Heart left ventricle (tissue), 13 donors: ENCODE measurements at regions not wholly inside any gene's neighbourhood (a gene's known extent, or its start where the extent isn't known, plus 50 kb on each side); places are given as distances from the start of the nearest gene placed in this dataset.

Experiments
- POLR2A ChIP-seq, 2 donors: fragments of 450-650 bp; IDR thresholded peaks; one replicate each; pipeline ENCODE4 v1.6.1; 2017; ENCODE audit warnings: antibody characterized with exemption in 2 of 2, mild to moderate bottlenecking in 2 of 2, moderate library complexity in 2 of 2
- TF ChIP-seq, protein P1 (sequence below), 12 donors: fragments of 200-600 bp; sonication (generic) in 4 of 12; IDR thresholded peaks; one replicate each; pipeline versions ENCODE4 v1.5.0 to v1.8.0; 2018 to 2022; ENCODE audit warnings: antibody characterized with exemption in 12 of 12, mild to moderate bottlenecking in 5 of 12
- donor health status: ischemic (EF 13 %, LVEDD 7.1; RV severe dilation, severe dysfunction).
- donor health status: DM: no; HTN: yes; CAD: no.
- donor health status: DM: no; HTN: no; CAD: no.
- donor health status: ischemic (EF 25% LVEDD 6.9; RV normal size, moderate dysfunction).
- donor health status: ischemic (EF 25% LVEDD 5.7; RV mildly dilated, moderate dysfunction).
- donor health status: ischemic (EF 35%, LVEDD 5.7; RV mildly dilated, moderate dysfunction).
- donor health status: nonischemic (EF 11% LVEDD 7.7; RV severe dilation, severe dysfunction).
- donor health status: DM: yes; HTN: yes; CAD: no.
- donor health status: PGD.
- donor health status: ischemic (EF 29% LVEDD 5.4; RV normal size, mild dysfunction).
- donor health status: nonischemic (EF 23%, LVEDD 6.1; RV moderate dilation, normal function).

DNA sequence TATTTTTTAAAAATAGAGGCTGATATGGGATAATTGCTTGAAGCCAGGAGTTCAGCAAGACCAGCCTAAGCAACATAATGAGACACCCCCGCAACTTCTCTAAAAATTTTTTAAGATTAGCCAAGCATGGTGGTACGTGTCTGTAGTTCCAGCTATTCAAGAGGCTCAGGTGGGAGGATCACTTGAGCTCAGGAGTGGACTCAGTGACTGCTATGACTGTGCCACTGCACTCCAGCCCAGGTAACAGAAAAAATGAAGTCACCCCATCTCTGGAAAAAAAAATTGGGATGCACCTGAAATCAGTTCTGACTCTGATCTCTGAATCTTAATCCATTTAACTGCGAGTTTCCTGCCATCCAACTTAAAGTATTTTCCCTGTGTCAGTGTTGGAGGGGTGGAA, 124.2 kb downstream of the MRPS6 start:
- TF ChIP-seq, protein P1, sequence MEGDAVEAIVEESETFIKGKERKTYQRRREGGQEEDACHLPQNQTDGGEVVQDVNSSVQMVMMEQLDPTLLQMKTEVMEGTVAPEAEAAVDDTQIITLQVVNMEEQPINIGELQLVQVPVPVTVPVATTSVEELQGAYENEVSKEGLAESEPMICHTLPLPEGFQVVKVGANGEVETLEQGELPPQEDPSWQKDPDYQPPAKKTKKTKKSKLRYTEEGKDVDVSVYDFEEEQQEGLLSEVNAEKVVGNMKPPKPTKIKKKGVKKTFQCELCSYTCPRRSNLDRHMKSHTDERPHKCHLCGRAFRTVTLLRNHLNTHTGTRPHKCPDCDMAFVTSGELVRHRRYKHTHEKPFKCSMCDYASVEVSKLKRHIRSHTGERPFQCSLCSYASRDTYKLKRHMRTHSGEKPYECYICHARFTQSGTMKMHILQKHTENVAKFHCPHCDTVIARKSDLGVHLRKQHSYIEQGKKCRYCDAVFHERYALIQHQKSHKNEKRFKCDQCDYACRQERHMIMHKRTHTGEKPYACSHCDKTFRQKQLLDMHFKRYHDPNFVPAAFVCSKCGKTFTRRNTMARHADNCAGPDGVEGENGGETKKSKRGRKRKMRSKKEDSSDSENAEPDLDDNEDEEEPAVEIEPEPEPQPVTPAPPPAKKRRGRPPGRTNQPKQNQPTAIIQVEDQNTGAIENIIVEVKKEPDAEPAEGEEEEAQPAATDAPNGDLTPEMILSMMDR (IDR thresholded peaks at IDR 0.05), result no peak
- no peak for TF ChIP-seq POLR2A (IDR thresholded peaks at IDR 0.05)
